ENCODE measurements at regions not wholly inside any gene's neighbourhood (a gene's known extent, or its start where the extent isn't known, plus 50 kb on each side); places are given as distances from the start of the nearest gene placed in this dataset.
"Not testable (repeated sequence)": the region's sequence is repeated elsewhere in the genome, so short reads cannot be mapped to it uniquely, and the experiment has no call there.

GRCh38 chr4:169898095-169898494, 128.1 kb downstream of the MFAP3L start:
- Mint-ChIP-seq H3K27ac (no peak overlapping the region), H3K9me3 (no peaks in the 10 kb centered on the region), H3K36me3 (ENCODE audit: low read depth) (no peaks in the 10 kb centered on the region), H3K27me3 (no peaks in the 10 kb centered on the region), H3K4me3 (no peak overlapping the region), H3K4me1 (no peaks in the 10 kb centered on the region)
- intact Hi-C loops (cut with micrococcal nuclease) = no loop called here
- CTCF ChIA-PET = no interaction called here
- TF ChIP-seq CTCF (IDR thresholded peaks at IDR 0.05) = no peak
- ATAC-seq (ENCODE audit: low read depth) = no peak
- DNase-seq = no peak
- POLR2A ChIA-PET = no interaction called here

- intact Hi-C loops (cut with micrococcal nuclease) = not testable (repeated sequence)
These were observed 131.4 kb downstream of the MFAP3L start for GRCh38 chr4:169894767-169895166.

GRCh38 chr4:169885893-169886292, 128.1 kb upstream of the HPF1 start:
- Mint-ChIP-seq H3K27ac (no peak overlapping the region), H3K9me3 (no peaks in the 10 kb centered on the region), H3K4me3 (no peak overlapping the region), H3K36me3 (ENCODE audit: low read depth) (no peaks in the 10 kb centered on the region), H3K27me3 (no peaks in the 10 kb centered on the region), H3K4me1 (no peaks in the 10 kb centered on the region)
- ChIA-PET POLR2A (no interaction called here), CTCF (no interaction called here)
- TF ChIP-seq CTCF (IDR thresholded peaks at IDR 0.05) = no peak
- intact Hi-C loops (cut with micrococcal nuclease) = no loop called here
- no peak for DNase-seq
- no peak for ATAC-seq (ENCODE audit: low read depth)

More at GRCh38 chr4:169894767-169895166, 131.4 kb downstream of the MFAP3L start:
- H3K9me3 Mint-ChIP-seq; H3K27ac Mint-ChIP-seq; H3K4me3 Mint-ChIP-seq; H3K4me1 Mint-ChIP-seq; POLR2A ChIA-PET; H3K36me3 Mint-ChIP-seq (ENCODE audit: low read depth); DNase-seq; CTCF ChIA-PET; H3K27me3 Mint-ChIP-seq; ATAC-seq (ENCODE audit: low read depth): not testable (repeated sequence)

- H3K4me3 Mint-ChIP-seq = no peak overlapping the region
- ATAC-seq (ENCODE audit: low read depth) (no peak), DNase-seq (no peak)
- ChIA-PET POLR2A (no interaction called here), CTCF (no interaction called here)
- no peaks in the 10 kb centered on the region for H3K36me3 Mint-ChIP-seq (ENCODE audit: low read depth)
- H3K27ac Mint-ChIP-seq = no peak overlapping the region
- intact Hi-C loops (cut with micrococcal nuclease) = no loop called here
- no peaks in the 10 kb centered on the region for H3K9me3 Mint-ChIP-seq
- no peaks in the 10 kb centered on the region for H3K4me1 Mint-ChIP-seq
- no peak for TF ChIP-seq CTCF (IDR thresholded peaks at IDR 0.05)
- no peaks in the 10 kb centered on the region for H3K27me3 Mint-ChIP-seq
These were observed 124.0 kb upstream of the HPF1 start for GRCh38 chr4:169881769-169882168.

GRCh38 chr4:169870507-169870906, 112.8 kb upstream of the HPF1 start:
- CTCF ChIA-PET = no interaction called here
- no peak for TF ChIP-seq CTCF (IDR thresholded peaks at IDR 0.05)
- Mint-ChIP-seq H3K4me3 (no peak overlapping the region), H3K4me1 (no peaks in the 10 kb centered on the region), H3K27me3 (peaks cover 3% of the 10 kb centered on the region), H3K9me3 (no peaks in the 10 kb centered on the region), H3K27ac (no peak overlapping the region), H3K36me3 (ENCODE audit: low read depth) (no peaks in the 10 kb centered on the region)
- ATAC-seq (ENCODE audit: low read depth) (no peak), DNase-seq (no peak)
- intact Hi-C loops (cut with micrococcal nuclease) = no loop called here
- POLR2A ChIA-PET = no interaction called here

GRCh38 chr4:169869490-169869889, 111.7 kb upstream of the HPF1 start:
- ATAC-seq (ENCODE audit: low read depth) (no peak), DNase-seq (no peak)
- intact Hi-C loops (cut with micrococcal nuclease) = no loop called here
- TF ChIP-seq CTCF (IDR thresholded peaks at IDR 0.05) = no peak
- Mint-ChIP-seq H3K27me3 (peaks cover 3% of the 10 kb centered on the region), H3K27ac (no peak overlapping the region), H3K36me3 (ENCODE audit: low read depth) (no peaks in the 10 kb centered on the region), H3K4me3 (no peak overlapping the region), H3K4me1 (no peaks in the 10 kb centered on the region), H3K9me3 (no peaks in the 10 kb centered on the region)
- ChIA-PET POLR2A (no interaction called here), CTCF (no interaction called here)
